DOHH2 (cell line): ENCODE measurements at regions not wholly inside any gene's neighbourhood (a gene's known extent, or its start where the extent isn't known, plus 50 kb on each side); places are given as distances from the start of the nearest gene placed in this dataset.

Source experiments
- H3F3A ChIP-seq: fragments of 200-600 bp; sonication (generic), shearing (Covaris generic); 2 replicates; pipeline ENCODE4 v1.6.0; 2016; ENCODE audit warnings: antibody characterized with exemption, mild to moderate bottlenecking; ENCODE audit not compliant: control insufficient read depth, insufficient read depth
- H3K27ac ChIP-seq: fragments of 200-600 bp; sonication (generic); 2 replicates; pipeline ENCODE4 v1.5.1; 2014; ENCODE audit warnings: low read depth, mild to moderate bottlenecking, low read length, moderate library complexity
- H3K27me3 ChIP-seq: fragments of 200-600 bp; sonication (generic); 2 replicates; pipeline ENCODE4 v1.6.1; 2014; ENCODE audit warnings: mild to moderate bottlenecking, low read length, mixed read lengths; ENCODE audit not compliant: control insufficient read depth
- H3K36me3 ChIP-seq: fragments of 200-600 bp; sonication (generic); 2 replicates; pipeline ENCODE4 v1.6.1; 2014; ENCODE audit warnings: mild to moderate bottlenecking, low read length, moderate library complexity, mixed read lengths; ENCODE audit not compliant: control insufficient read depth
- H3K4me1 ChIP-seq: fragments of 200-600 bp; sonication (generic); 2 replicates; pipeline ENCODE4 v1.6.1; 2014; ENCODE audit warnings: mild to moderate bottlenecking, low read length, mixed read lengths; ENCODE audit not compliant: control insufficient read depth
- H3K4me2 ChIP-seq: fragments of 200-600 bp; sonication (generic); 2 replicates; pipeline ENCODE4 v1.6.0; 2014; ENCODE audit warnings: mild to moderate bottlenecking, low read length, moderate library complexity
- H3K4me3 ChIP-seq: fragments of 200-600 bp; sonication (generic); 2 replicates; pipeline ENCODE4 v1.5.1; 2014; ENCODE audit warnings: mild to moderate bottlenecking, low read length, mixed read lengths
- H3K79me2 ChIP-seq: fragments of 200-600 bp; sonication (generic); 2 replicates; pipeline ENCODE4 v1.6.1; 2014; ENCODE audit warnings: mild to moderate bottlenecking, low read length, mixed read lengths; ENCODE audit not compliant: control insufficient read depth
- H3K9me2 ChIP-seq: fragments of 200-600 bp; sonication (generic); replicated peaks from 2 replicates; pipeline ENCODE4 v1.6.1; 2014; ENCODE audit warnings: mild to moderate bottlenecking, low read length, mixed read lengths; ENCODE audit not compliant: control insufficient read depth
- H3K9me3 ChIP-seq: fragments of 200-600 bp; sonication (generic); 2 replicates; pipeline ENCODE4 v1.6.1; 2014; ENCODE audit warnings: antibody characterized with exemption, low read length, mixed read lengths; ENCODE audit not compliant: control insufficient read depth, insufficient read depth
- H4K20me1 ChIP-seq: fragments of 200-600 bp; sonication (generic); 2 replicates; pipeline ENCODE4 v1.6.0; 2014; ENCODE audit warnings: low read depth, mild to moderate bottlenecking, antibody characterized with exemption, low read length, moderate library complexity; ENCODE audit not compliant: control insufficient read depth, insufficient read depth
- EZH2phosphoT487 ChIP-seq: fragments of 200-600 bp; sonication (generic); IDR thresholded peaks from 2 replicates; pipeline ENCODE4 v1.6.1; 2017; ENCODE audit warnings: borderline replicate concordance, mild to moderate bottlenecking, antibody characterized with exemption, low read length, moderate library complexity, mixed read lengths
- TF ChIP-seq, protein P1 (sequence below): fragments of 200-600 bp; sonication (generic); IDR thresholded peaks from one replicate; pipeline ENCODE4 v1.5.1; 2014; ENCODE audit warnings: antibody characterized with exemption, mild to moderate bottlenecking, low read depth, low read length; ENCODE audit not compliant: poor library complexity, severe bottlenecking

DNA sequence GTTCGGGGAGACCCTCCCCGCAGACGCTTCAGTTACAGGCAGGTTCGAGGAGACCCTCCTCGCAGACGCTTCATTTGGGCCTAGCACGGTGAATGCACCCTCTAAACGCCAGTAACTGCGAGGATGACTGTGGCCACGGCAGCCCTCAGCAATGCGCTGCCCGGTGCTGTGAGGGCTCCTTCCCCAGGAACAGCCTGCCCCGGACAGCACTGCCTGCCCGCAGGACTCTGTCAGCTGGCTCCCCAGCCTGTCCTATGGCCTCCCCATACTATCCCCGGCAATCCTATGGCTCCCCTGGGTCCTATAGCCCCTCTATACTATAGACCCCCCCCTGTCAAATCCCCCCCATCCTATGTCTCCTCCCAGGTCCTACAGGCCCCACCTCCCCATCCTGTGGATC is 238.9 kb downstream of the RBFOX3 start:
- Histone ChIP-seq H3K36me3 (no peaks in the 10 kb centered on the region), H3K4me2 (no peak overlapping the region), H3K27ac (no peak overlapping the region), H3K9me2 (no peaks in the 10 kb centered on the region), H3F3A (no peaks in the 10 kb centered on the region), H3K79me2 (no peaks in the 10 kb centered on the region), H3K4me3 (no peak overlapping the region), H3K4me1 (no peaks in the 10 kb centered on the region), H3K9me3 (no peaks in the 10 kb centered on the region), H4K20me1 (no peaks in the 10 kb centered on the region), H3K27me3 (no peaks in the 10 kb centered on the region)
- no peak for TF ChIP-seq EZH2phosphoT487
- TF ChIP-seq, protein P1, sequence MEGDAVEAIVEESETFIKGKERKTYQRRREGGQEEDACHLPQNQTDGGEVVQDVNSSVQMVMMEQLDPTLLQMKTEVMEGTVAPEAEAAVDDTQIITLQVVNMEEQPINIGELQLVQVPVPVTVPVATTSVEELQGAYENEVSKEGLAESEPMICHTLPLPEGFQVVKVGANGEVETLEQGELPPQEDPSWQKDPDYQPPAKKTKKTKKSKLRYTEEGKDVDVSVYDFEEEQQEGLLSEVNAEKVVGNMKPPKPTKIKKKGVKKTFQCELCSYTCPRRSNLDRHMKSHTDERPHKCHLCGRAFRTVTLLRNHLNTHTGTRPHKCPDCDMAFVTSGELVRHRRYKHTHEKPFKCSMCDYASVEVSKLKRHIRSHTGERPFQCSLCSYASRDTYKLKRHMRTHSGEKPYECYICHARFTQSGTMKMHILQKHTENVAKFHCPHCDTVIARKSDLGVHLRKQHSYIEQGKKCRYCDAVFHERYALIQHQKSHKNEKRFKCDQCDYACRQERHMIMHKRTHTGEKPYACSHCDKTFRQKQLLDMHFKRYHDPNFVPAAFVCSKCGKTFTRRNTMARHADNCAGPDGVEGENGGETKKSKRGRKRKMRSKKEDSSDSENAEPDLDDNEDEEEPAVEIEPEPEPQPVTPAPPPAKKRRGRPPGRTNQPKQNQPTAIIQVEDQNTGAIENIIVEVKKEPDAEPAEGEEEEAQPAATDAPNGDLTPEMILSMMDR = no peak

DNA sequence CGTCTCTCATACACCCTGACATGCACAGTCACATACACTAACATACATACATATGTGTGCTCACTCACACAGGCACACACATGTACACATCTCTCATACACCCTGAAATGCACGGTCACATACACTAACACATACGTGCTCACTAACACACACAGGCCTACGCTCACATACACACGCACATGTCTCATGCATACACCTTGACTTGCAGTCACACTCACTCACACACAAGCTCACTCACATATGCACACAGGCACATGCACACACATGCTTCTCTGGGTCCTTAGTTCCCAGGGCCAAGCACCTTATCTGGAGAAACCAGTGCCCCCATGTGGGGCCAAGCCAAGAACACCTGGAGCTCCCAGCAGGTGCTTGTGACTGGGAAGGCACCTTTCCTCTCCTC is 240.3 kb downstream of the RBFOX3 start:
- no peaks in the 10 kb centered on the region for H3K27me3 ChIP-seq
- H3F3A ChIP-seq = no peaks in the 10 kb centered on the region
- TF ChIP-seq EZH2phosphoT487 = no peak
- TF ChIP-seq, protein P1 = no peak
- no peaks in the 10 kb centered on the region for H3K79me2 ChIP-seq
- H3K4me3 ChIP-seq = no peak overlapping the region
- H3K4me1 ChIP-seq = no peaks in the 10 kb centered on the region
- H3K36me3 ChIP-seq = no peaks in the 10 kb centered on the region
- no peak overlapping the region for H3K4me2 ChIP-seq
- H3K27ac ChIP-seq = no peak overlapping the region
- no peaks in the 10 kb centered on the region for H4K20me1 ChIP-seq
- H3K9me2 ChIP-seq = no peaks in the 10 kb centered on the region
- no peaks in the 10 kb centered on the region for H3K9me3 ChIP-seq

DNA sequence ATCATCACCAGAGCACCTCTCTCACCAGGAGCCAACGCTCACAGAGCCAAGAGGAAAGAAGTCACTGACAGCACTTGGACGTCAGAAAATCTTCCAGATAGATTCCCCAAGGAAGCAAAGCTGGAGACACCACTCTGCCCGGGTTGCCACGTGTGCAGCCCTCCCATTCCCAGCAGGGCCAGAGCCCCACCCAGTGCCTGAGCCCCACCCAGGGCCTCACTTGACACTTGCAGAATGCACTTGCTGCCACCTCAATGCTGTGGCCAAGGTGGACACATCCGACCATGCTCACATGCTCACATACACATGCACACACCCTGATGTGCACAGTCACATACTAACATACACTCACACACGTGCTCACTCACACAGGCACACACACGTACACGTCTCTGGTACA is 240.7 kb downstream of the RBFOX3 start:
- H3F3A ChIP-seq = no peaks in the 10 kb centered on the region
- no peaks in the 10 kb centered on the region for H3K9me3 ChIP-seq
- no peaks in the 10 kb centered on the region for H3K9me2 ChIP-seq
- H3K36me3 ChIP-seq = no peaks in the 10 kb centered on the region
- H3K27me3 ChIP-seq = no peaks in the 10 kb centered on the region
- no peak overlapping the region for H3K4me2 ChIP-seq
- no peak overlapping the region for H3K27ac ChIP-seq
- no peaks in the 10 kb centered on the region for H3K4me1 ChIP-seq
- no peaks in the 10 kb centered on the region for H3K79me2 ChIP-seq
- H4K20me1 ChIP-seq = no peaks in the 10 kb centered on the region
- TF ChIP-seq, protein P1 = no peak
- no peak for TF ChIP-seq EZH2phosphoT487
- H3K4me3 ChIP-seq = no peak overlapping the region

DNA sequence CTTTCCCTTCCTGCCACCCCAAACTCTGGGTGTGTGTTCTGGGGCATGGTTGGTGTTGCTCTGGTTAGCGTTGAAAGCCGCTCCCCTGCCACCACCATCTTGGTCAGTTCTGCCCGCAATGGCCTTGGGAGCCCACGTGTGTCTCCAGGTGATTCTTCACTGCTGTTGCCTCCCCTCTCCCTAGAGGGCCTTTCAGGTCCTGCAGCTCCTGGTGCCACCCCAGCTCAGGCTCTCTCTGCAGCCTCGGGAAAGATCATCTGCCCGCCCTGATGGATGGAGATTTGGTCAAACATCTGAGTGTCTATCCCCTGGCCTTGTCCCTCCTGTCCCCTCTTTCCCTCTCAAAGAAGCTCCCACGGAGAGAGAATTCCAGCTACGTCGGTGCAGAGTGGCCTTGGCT is 241.3 kb downstream of the RBFOX3 start:
- no peaks in the 10 kb centered on the region for H3F3A ChIP-seq
- H3K4me1 ChIP-seq = no peaks in the 10 kb centered on the region
- no peaks in the 10 kb centered on the region for H3K9me3 ChIP-seq
- H3K36me3 ChIP-seq = no peaks in the 10 kb centered on the region
- no peak overlapping the region for H3K4me2 ChIP-seq
- no peak overlapping the region for H3K27ac ChIP-seq
- no peaks in the 10 kb centered on the region for H3K79me2 ChIP-seq
- no peak for TF ChIP-seq EZH2phosphoT487
- TF ChIP-seq, protein P1 = no peak
- no peak overlapping the region for H3K4me3 ChIP-seq
- no peaks in the 10 kb centered on the region for H3K27me3 ChIP-seq
- H3K9me2 ChIP-seq = no peaks in the 10 kb centered on the region
- H4K20me1 ChIP-seq = no peaks in the 10 kb centered on the region
